Daoy (cell line): ENCODE measurements at regions not wholly inside any gene's neighbourhood (a gene's known extent, or its start where the extent isn't known, plus 50 kb on each side); places are given as distances from the start of the nearest gene placed in this dataset.
A peak's percentile ranks its signal among the peaks of the same experiment; 100 is the strongest.

Source experiments
- DNase-seq: peaks from one replicate; pipeline ENCODE4 v3.0.0-alpha.2; 2015; ENCODE audit warnings: low read depth

DNA sequence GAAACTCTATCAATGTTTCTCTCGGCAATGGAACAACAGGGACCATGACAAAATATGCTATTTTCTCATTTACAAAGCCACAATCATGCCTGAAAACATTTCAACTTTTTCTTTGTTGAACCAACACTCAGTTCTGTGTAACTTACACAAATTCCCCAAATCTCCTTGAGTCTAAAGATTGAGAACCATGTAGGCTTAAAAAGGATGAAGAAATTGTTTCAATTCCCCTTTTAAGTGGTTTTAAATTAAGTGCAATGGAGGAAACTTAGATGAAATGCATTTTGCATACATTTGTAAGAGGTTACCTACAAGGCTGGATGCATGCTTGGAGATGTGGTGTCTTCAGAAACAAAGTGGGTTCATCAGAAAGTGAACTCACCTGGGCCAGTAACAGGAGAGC lies 566.4 kb upstream of the CDH11 start:
- DNase-seq, result no peak

GRCh38 chr16:65684230-65684629 lies 562.4 kb upstream of the CDH11 start:
- DNase-seq, result no peak

- no peak for DNase-seq
Measured at GRCh38 chr16:65681406-65681805, 559.5 kb upstream of the CDH11 start.

- DNase-seq, result no peak
Measured at GRCh38 chr16:65679785-65680184, 557.9 kb upstream of the CDH11 start.

GRCh38 chr16:65675161-65675560 lies 553.3 kb upstream of the CDH11 start:
- DNase-seq, result no peak

DNA sequence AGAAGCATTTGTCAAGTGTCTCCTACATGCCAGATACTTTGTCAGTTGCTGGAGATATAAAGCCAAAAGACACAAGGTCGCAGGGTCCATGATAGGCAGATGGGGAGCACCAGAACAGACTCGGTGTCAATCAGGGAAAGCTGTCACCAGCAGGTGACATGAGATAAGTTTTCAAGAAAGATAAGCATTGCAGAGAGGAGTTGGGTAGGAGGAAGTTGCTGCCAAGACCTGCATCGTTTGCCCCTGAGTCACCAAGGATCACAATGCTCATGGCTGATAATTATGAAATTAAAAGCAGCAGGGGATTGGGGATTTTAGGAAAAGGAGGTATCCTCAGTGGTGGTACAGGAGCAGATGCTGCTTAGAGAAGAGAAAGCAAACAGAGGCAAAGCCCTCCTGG lies 551.1 kb upstream of the CDH11 start:
- DNase-seq, result peak; percentile 61

- DNase-seq, result no peak
Measured at GRCh38 chr16:65671071-65671470, 549.2 kb upstream of the CDH11 start.

DNA sequence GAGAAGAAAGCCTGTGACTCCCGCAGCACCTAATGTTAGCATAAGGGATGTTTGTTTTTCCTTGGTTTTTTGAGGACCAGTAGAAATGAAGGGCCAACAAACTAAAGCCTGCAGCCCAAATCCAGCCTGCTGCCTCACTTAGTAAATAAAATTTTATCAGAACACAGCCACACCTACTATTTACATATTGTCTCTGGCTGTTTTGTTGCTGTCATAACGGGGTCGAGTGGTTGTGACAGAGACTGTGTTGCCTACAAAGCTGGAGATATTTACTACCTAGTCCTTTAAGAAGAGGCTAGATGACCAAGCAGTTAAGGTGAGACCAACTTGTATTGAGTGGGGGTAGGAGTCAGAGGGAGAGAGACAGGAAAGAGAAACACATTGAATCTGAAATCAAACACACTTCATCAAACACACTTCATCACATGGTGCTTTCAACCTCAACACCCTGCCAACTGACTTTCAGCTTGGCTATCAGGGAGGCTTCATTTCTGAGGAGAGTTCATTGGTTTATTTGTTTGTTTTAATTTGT lies 546.3 kb upstream of the CDH11 start:
- no peak for DNase-seq

- DNase-seq, result peak; percentile 29
Measured at GRCh38 chr16:65667011-65667578, 545.2 kb upstream of the CDH11 start.

GRCh38 chr16:65666132-65666941 lies 544.5 kb upstream of the CDH11 start:
- DNase-seq, result no peak

DNA sequence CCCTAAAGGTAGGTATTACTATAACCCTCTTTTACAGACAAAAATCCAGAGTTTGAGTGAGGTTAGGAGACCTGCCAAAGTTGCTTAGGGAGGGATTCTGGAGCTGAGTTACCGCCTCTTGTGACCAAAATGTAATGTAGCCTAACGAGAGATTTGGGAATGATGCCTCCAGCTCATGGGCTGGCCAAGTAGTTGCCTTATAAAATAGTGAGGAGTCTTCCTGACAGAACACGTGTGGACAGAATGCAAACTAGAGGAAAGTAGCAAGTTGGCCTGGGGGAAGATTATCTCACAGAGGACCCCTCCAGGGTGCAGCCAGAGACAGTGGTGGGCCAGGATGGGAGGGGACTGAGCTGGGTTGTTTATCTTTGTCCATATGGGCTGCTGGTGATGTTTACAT lies 543.7 kb upstream of the CDH11 start:
- DNase-seq, result no peak

GRCh38 chr16:65663774-65664173 lies 541.9 kb upstream of the CDH11 start:
- peak; percentile 36 for DNase-seq

DNA sequence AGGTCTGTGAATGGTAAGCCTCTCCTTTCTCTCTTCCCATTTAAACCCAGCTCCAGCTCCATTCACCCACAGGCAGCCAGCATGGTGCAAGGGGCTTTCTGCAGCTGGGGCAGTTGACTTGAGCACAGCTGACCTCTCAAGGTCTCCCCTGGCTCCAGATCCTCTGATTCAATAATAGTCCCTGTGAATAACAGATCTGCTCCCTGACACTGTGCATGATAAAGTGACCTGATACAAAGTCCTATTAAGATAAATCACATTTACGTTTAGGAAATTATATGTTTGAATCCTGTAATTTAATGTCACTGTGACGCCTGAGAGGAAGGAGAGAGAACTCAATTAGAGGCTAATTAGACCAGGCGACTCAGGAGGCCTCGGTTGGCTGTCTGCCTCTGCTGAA lies 540.4 kb upstream of the CDH11 start:
- no peak for DNase-seq

GRCh38 chr16:65661558-65661957 lies 539.7 kb upstream of the CDH11 start:
- no peak for DNase-seq

- DNase-seq, result no peak
Measured at GRCh38 chr16:65660390-65660789, 538.5 kb upstream of the CDH11 start.

DNA sequence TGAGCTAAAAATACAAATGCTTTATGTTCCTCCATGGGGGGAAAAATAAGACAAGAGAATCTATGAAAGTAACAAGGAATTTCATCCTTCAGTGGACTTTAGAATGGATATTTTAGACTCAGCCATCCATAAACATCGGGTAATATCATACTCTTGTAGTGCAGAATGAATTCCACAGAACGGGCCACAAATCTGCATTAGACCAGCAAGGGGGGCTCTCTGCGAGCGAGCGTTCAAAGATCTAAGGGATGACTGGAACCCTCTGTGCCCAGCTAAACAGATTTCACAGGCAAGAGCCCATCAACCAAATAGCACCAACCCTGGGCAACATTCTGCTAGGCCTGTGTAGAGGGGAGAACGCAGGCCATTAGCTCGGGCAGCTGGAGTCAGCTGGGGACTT lies 537.9 kb upstream of the CDH11 start:
- no peak for DNase-seq

DNA sequence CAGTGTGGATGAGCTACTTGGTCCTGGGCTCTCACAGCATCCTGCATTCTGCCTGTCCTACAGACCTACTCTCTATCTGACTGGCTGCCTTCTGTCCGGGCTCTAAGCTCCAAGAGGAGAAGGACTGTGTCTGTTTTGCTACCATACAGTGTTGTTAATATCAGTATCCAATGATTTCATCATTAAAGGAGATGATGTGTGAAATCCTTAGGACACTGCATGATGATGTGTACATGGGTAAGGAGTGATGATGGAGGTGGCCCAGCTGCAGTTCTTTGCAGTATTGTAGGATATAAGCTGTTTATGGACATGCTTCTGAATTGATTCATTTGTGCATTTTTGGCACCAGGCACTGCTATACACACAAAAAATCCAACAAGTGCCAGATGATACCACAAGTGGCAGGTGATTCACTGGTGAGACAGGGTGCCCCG lies 536.9 kb upstream of the CDH11 start:
- peak; percentile 59 for DNase-seq

DNA sequence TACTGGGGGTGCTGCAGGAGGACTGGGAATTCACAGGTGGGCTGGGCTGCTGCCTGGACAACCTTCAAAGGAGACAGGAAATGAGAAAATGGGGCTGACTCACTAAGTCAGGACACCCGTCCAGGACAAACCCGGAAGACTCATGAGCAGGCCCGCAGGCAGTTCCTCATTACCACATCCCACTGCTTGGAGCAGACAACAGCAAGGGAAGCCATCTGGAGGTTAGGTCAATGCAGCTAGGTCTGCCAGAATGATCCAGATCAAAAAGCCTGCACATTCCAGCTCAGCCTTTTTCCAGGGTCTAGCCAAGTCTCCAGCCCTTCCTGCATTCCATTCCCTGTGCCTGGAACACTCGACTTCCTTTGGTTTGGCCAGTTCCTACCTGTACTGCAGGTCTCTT lies 536.5 kb upstream of the CDH11 start:
- peak; percentile 91 for DNase-seq

- DNase-seq, result no peak
Measured at GRCh38 chr16:65657556-65657955, 535.7 kb upstream of the CDH11 start.

GRCh38 chr16:65657071-65657494 lies 535.2 kb upstream of the CDH11 start:
- peak; percentile 50 for DNase-seq

GRCh38 chr16:65655802-65656201 lies 533.9 kb upstream of the CDH11 start:
- DNase-seq, result no peak

DNA sequence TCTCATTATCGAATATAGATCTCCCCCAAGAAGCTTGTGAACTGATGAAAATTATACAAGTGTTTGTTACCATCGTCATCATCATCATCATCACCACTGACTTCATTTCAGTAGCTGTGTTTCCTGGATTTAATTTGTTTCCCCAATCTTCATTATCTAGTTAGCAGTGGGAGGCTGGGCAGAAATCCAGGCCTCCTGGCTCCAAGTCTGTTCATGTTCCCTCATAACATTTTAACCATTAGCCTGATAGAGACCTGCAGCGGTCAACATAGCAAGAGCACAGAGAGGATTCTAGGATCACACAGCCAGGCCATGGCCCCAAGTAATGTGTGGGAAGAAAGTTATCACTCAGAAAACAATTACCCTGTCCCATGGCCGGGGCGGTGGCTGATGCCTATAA lies 526.2 kb upstream of the CDH11 start:
- no peak for DNase-seq

- no peak for DNase-seq
Measured at GRCh38 chr16:65644821-65645220, 523.0 kb upstream of the CDH11 start.
